Mucosa of stomach (tissue), 1 donor: ENCODE measurements at regions not wholly inside any gene's neighbourhood (a gene's known extent, or its start where the extent isn't known, plus 50 kb on each side); places are given as distances from the start of the nearest gene placed in this dataset.
A peak's percentile ranks its signal among the peaks of the same experiment; 100 is the strongest.

Source experiments
- H3K27me3 ChIP-seq: one replicate; pipeline ENCODE4 v1.7.0; 2013; ENCODE audit warnings: mild to moderate bottlenecking, low read length; ENCODE audit not compliant: control insufficient read depth, insufficient read depth
- H3K36me3 ChIP-seq: one replicate; pipeline ENCODE4 v1.7.0; 2013; ENCODE audit warnings: low read length; ENCODE audit not compliant: control insufficient read depth, insufficient read depth
- H3K4me1 ChIP-seq: one replicate; pipeline ENCODE4 v1.7.0; 2013; ENCODE audit warnings: mild to moderate bottlenecking, low read length; ENCODE audit not compliant: control insufficient read depth, insufficient read depth
- H3K4me3 ChIP-seq: one replicate; pipeline ENCODE4 v1.7.0; 2013; ENCODE audit warnings: low read length
- H3K9ac ChIP-seq: one replicate; pipeline ENCODE4 v1.7.0; 2013; ENCODE audit warnings: mild to moderate bottlenecking, low read length, moderate library complexity
- H3K9me3 ChIP-seq: one replicate; pipeline ENCODE4 v1.7.0; 2013; ENCODE audit warnings: mild to moderate bottlenecking, low read length, moderate library complexity; ENCODE audit not compliant: control insufficient read depth
- donor health status: Pancreatic carcinoma.

- no peaks in the 10 kb centered on the region for H3K27me3 ChIP-seq
- H3K9me3 ChIP-seq: no peaks in the 10 kb centered on the region
- H3K36me3 ChIP-seq: no peaks in the 10 kb centered on the region
- H3K4me3 ChIP-seq: no peak overlapping the region
- H3K4me1 ChIP-seq: no peaks in the 10 kb centered on the region
- H3K9ac ChIP-seq: no peak overlapping the region
These were observed 561.6 kb downstream of the BUD13 start for GRCh38 chr11:116211147-116211546.

GRCh38 chr11:116210663-116211062 is 562.1 kb downstream of the BUD13 start:
- Histone ChIP-seq H3K27me3 (no peaks in the 10 kb centered on the region), H3K9me3 (no peaks in the 10 kb centered on the region), H3K36me3 (no peaks in the 10 kb centered on the region), H3K4me3 (no peak overlapping the region), H3K9ac (no peak overlapping the region), H3K4me1 (no peaks in the 10 kb centered on the region)

GRCh38 chr11:116209255-116209654 is 563.5 kb downstream of the BUD13 start:
- Histone ChIP-seq H3K36me3 (no peaks in the 10 kb centered on the region), H3K27me3 (no peaks in the 10 kb centered on the region), H3K9ac (no peak overlapping the region), H3K4me3 (no peak overlapping the region), H3K4me1 (no peaks in the 10 kb centered on the region), H3K9me3 (no peaks in the 10 kb centered on the region)

- H3K4me1 ChIP-seq: no peaks in the 10 kb centered on the region
- no peaks in the 10 kb centered on the region for H3K27me3 ChIP-seq
- no peak overlapping the region for H3K4me3 ChIP-seq
- H3K36me3 ChIP-seq: no peaks in the 10 kb centered on the region
- H3K9me3 ChIP-seq: no peaks in the 10 kb centered on the region
- H3K9ac ChIP-seq: no peak overlapping the region
These were observed 565.2 kb downstream of the BUD13 start for GRCh38 chr11:116207421-116208141.

- H3K9ac ChIP-seq: no peak overlapping the region
- no peak overlapping the region for H3K4me3 ChIP-seq
- H3K4me1 ChIP-seq: no peaks in the 10 kb centered on the region
- H3K36me3 ChIP-seq: no peaks in the 10 kb centered on the region
- no peaks in the 10 kb centered on the region for H3K9me3 ChIP-seq
- no peaks in the 10 kb centered on the region for H3K27me3 ChIP-seq
These were observed 565.8 kb downstream of the BUD13 start for GRCh38 chr11:116207019-116207418.

GRCh38 chr11:116202922-116203321 is 569.9 kb downstream of the BUD13 start:
- Histone ChIP-seq H3K9ac (no peak overlapping the region), H3K4me3 (no peak overlapping the region), H3K36me3 (no peaks in the 10 kb centered on the region), H3K4me1 (no peaks in the 10 kb centered on the region), H3K27me3 (no peaks in the 10 kb centered on the region), H3K9me3 (no peaks in the 10 kb centered on the region)

- no peaks in the 10 kb centered on the region for H3K9me3 ChIP-seq
- no peaks in the 10 kb centered on the region for H3K27me3 ChIP-seq
- H3K9ac ChIP-seq: no peak overlapping the region
- H3K4me3 ChIP-seq: no peak overlapping the region
- H3K36me3 ChIP-seq: no peaks in the 10 kb centered on the region
- H3K4me1 ChIP-seq: no peaks in the 10 kb centered on the region
These were observed 572.2 kb downstream of the BUD13 start for GRCh38 chr11:116200564-116200963.

GRCh38 chr11:116199182-116199581 is 573.6 kb downstream of the BUD13 start:
- no peaks in the 10 kb centered on the region for H3K27me3 ChIP-seq
- no peaks in the 10 kb centered on the region for H3K9me3 ChIP-seq
- H3K9ac ChIP-seq: no peak overlapping the region
- H3K4me3 ChIP-seq: no peak overlapping the region
- H3K36me3 ChIP-seq: no peaks in the 10 kb centered on the region
- no peaks in the 10 kb centered on the region for H3K4me1 ChIP-seq

GRCh38 chr11:116194156-116194904 is 578.5 kb downstream of the BUD13 start:
- H3K9me3 ChIP-seq: no peaks in the 10 kb centered on the region
- peak overlapping the region; percentile 58 for H3K9ac ChIP-seq
- H3K27me3 ChIP-seq: peaks cover 15% of the 10 kb centered on the region
- H3K4me3 ChIP-seq: no peak overlapping the region
- peaks cover 11% of the 10 kb centered on the region for H3K4me1 ChIP-seq
- no peaks in the 10 kb centered on the region for H3K36me3 ChIP-seq

GRCh38 chr11:116193321-116194131 is 579.3 kb downstream of the BUD13 start:
- Histone ChIP-seq H3K4me3 (peak overlapping the region; percentile 12), H3K36me3 (no peaks in the 10 kb centered on the region), H3K27me3 (peaks cover 15% of the 10 kb centered on the region), H3K9me3 (no peaks in the 10 kb centered on the region), H3K9ac (peak overlapping the region; percentile 58), H3K4me1 (peaks cover 11% of the 10 kb centered on the region)

GRCh38 chr11:116192509-116193210 is 580.1 kb downstream of the BUD13 start:
- Histone ChIP-seq H3K36me3 (no peaks in the 10 kb centered on the region), H3K4me3 (peak overlapping the region; percentile 19), H3K27me3 (peaks cover 15% of the 10 kb centered on the region), H3K9ac (peak overlapping the region; percentile 53), H3K9me3 (no peaks in the 10 kb centered on the region), H3K4me1 (peaks cover 11% of the 10 kb centered on the region)
